ACC112 (cell line): ENCODE measurements at regions not wholly inside any gene's neighbourhood (a gene's known extent, or its start where the extent isn't known, plus 50 kb on each side); places are given as distances from the start of the nearest gene placed in this dataset.
A peak's percentile ranks its signal among the peaks of the same experiment; 100 is the strongest.

Experiments
- H2AFZ ChIP-seq: fragments of 200-600 bp; sonication (generic); one replicate; pipeline ENCODE4 v1.6.0; 2017; ENCODE audit warnings: antibody characterized with exemption, low read length; ENCODE audit not compliant: unreplicated experiment
- H3K27ac ChIP-seq: fragments of 200-600 bp; sonication (generic); 2 replicates; pipeline ENCODE4 v1.5.1; 2014; ENCODE audit warnings: low read depth, mild to moderate bottlenecking, antibody characterized with exemption, low read length, moderate library complexity
- H3K27me3 ChIP-seq: fragments of 200-600 bp; sonication (generic); 2 replicates; pipeline ENCODE4 v1.6.1; 2014; ENCODE audit warnings: mild to moderate bottlenecking, antibody characterized with exemption, low read length, moderate library complexity, mixed read lengths; ENCODE audit not compliant: insufficient read depth
- H3K36me3 ChIP-seq: fragments of 200-600 bp; sonication (generic); 2 replicates; pipeline ENCODE4 v1.6.1; 2016; ENCODE audit warnings: mild to moderate bottlenecking, antibody characterized with exemption, low read length, moderate library complexity, mixed read lengths; ENCODE audit not compliant: insufficient read depth
- H3K4me1 ChIP-seq: fragments of 200-600 bp; sonication (generic); one replicate; pipeline ENCODE4 v1.6.1; 2016; ENCODE audit warnings: low read length, mixed read lengths; ENCODE audit not compliant: insufficient read depth, unreplicated experiment, control insufficient read depth
- H3K4me3 ChIP-seq: fragments of 200-600 bp; sonication (generic); 2 replicates; pipeline ENCODE4 v1.5.1; 2014; ENCODE audit warnings: mild to moderate bottlenecking, low read depth, low read length
- H3K79me2 ChIP-seq: fragments of 200-600 bp; sonication (generic); one replicate; pipeline ENCODE4 v1.6.0; 2016; ENCODE audit warnings: low read length; ENCODE audit not compliant: control insufficient read depth, unreplicated experiment, insufficient read depth

DNA sequence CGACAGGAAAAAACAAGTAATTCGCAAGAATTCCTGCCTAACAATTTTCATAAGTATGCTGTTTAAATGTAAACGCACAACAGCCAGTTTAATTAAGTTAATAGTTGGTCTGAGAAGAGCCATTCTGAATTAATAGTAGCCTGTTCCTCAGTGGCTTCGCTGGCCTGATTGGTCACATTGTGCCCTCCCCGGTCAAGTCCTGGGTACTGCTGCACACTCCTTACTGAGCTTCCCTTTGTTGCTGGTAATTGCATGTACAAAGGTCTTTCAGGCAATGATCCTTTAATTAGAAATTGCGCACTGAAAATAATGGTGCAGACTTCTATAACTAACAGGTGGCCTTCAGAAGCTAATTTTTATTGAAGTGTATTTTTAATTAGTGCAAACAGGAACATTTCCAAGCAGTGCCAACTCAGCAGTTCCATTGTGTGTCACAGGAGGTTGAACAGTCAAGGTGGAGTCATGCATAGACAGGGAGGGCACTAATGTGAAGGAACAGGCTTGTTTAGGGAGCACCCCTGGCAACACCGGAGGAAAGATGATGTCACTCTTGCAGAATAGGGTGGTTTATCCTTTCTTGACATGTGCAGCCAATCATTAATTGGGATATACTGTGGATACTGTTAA, 92.6 kb upstream of the SLC22A23 start:
- H3K4me1 ChIP-seq: no peaks in the 10 kb centered on the region
- H2AFZ ChIP-seq: no peak overlapping the region

DNA sequence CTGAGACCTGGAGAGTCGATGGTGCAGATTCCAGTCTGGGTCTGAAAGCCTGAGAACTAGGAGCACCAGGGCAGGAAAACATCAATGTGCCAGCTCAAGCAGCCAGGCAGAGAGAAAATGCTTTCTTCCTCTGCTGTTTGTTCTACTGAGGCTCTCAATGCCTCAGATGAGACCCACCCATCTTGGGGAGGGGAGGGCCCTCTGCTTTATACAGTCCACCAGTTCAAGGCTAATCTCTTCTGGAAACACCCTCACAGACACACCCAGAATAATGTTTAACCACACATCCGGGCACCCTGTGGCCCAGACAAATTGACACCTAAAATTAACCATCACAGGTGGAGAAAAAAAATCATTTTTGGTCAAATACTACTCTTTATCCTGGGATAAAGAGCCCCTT, 89.3 kb upstream of the SLC22A23 start:
- Histone ChIP-seq H3K36me3 (no peaks in the 10 kb centered on the region), H3K79me2 (no peaks in the 10 kb centered on the region), H3K27ac (no peak overlapping the region), H3K27me3 (no peaks in the 10 kb centered on the region), H3K4me1 (no peaks in the 10 kb centered on the region), H3K4me3 (no peak overlapping the region), H2AFZ (no peak overlapping the region)

More for the DNA sequence above, 92.6 kb upstream of the SLC22A23 start:
- no peak overlapping the region for H3K4me3 ChIP-seq
- H3K27ac ChIP-seq: no peak overlapping the region
- H3K27me3 ChIP-seq: no peaks in the 10 kb centered on the region
- no peaks in the 10 kb centered on the region for H3K36me3 ChIP-seq
- no peaks in the 10 kb centered on the region for H3K79me2 ChIP-seq

GRCh38 chr6:3545156-3545555, 88.3 kb upstream of the SLC22A23 start:
- Histone ChIP-seq H2AFZ (no peak overlapping the region), H3K36me3 (no peaks in the 10 kb centered on the region), H3K79me2 (no peaks in the 10 kb centered on the region), H3K27ac (no peak overlapping the region), H3K4me3 (no peak overlapping the region), H3K4me1 (no peaks in the 10 kb centered on the region), H3K27me3 (no peaks in the 10 kb centered on the region)

DNA sequence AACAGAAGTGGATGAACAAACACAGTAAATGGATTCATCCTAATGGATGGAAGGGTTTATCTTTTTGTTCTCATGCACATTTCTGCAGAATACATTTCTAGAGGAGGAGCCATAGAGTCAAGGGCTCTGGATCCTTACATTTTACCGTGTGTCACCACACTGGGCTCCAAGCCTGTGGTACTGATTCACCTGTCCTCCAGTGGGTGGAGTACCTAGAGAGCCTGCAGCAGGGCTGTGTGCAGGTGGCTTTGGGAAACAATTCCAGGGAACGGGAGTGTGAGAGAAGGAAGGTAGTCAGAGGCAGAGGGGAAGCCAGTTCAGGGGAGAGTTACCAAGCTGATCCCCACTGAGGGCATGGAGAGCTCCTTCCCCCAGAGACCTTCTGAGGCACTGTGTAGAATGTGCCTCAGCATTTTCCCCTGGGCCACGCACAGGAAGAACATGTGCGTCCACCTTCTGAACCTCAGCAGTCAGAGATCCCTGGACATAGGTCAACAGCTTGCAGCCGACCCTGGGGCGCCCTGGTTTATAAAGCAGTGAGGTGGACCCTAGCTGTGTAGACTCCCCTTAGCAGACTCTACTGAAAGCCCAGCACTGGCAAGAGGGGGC, 85.3 kb upstream of the SLC22A23 start:
- no peak overlapping the region for H3K4me3 ChIP-seq
- no peak overlapping the region for H2AFZ ChIP-seq
- no peaks in the 10 kb centered on the region for H3K4me1 ChIP-seq
- H3K36me3 ChIP-seq: no peaks in the 10 kb centered on the region
- H3K79me2 ChIP-seq: no peaks in the 10 kb centered on the region
- no peaks in the 10 kb centered on the region for H3K27me3 ChIP-seq
- H3K27ac ChIP-seq: no peak overlapping the region

- no peaks in the 10 kb centered on the region for H3K27me3 ChIP-seq
- no peak overlapping the region for H3K27ac ChIP-seq
- H3K4me1 ChIP-seq: no peaks in the 10 kb centered on the region
- no peak overlapping the region for H2AFZ ChIP-seq
- no peaks in the 10 kb centered on the region for H3K79me2 ChIP-seq
- H3K36me3 ChIP-seq: no peaks in the 10 kb centered on the region
- no peak overlapping the region for H3K4me3 ChIP-seq
Measured at GRCh38 chr6:3541006-3541585, 84.2 kb upstream of the SLC22A23 start.

DNA sequence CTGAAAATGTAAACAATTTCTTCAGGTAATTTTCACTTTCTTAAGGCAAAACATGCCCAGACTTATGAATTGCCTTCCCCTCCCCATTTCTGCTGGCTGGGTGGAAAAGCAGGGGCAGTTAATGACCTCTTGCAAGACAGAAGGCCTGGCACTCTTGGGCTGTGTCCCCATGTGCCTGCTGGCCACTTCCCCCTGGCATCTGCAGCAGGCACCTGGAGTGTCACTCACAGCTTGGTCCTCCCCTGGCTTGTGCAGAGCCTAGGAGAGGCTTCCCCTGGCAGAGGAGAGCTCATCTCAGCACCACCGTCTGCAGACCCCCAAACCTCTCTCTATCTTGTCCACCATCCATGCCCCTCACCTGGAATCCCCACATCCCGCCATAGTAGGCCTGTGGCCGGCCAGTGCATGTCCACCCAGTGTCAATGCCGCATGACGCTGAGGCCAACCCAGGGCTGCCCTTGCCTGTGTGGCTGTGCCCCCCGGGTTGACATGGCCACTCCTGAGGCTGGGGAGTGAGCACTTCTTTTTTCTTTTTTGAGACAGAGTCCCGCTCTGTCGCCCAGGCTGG, 83.5 kb upstream of the SLC22A23 start:
- Histone ChIP-seq H3K79me2 (no peaks in the 10 kb centered on the region), H3K27me3 (no peaks in the 10 kb centered on the region), H2AFZ (no peak overlapping the region), H3K27ac (no peak overlapping the region), H3K36me3 (no peaks in the 10 kb centered on the region), H3K4me3 (no peak overlapping the region), H3K4me1 (no peaks in the 10 kb centered on the region)

DNA sequence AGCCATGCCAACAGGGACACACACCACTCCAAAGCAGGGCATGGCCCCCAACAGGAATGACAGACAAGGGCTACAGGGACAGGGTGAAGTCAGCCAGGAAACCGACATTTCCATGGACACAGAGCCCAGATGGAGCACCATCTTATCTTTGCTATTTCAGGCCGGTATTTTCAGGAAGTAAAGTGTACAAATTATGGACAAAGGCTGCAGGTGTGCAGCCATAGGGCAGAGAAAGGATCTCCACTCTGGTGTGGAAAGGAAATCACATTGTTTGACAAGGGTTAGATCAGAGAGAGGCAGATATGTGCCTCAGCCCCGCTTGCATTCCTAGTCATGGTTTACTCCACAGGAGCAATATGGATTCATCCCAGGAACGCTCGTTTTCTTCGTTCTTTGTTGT, 81.7 kb upstream of the SLC22A23 start:
- Histone ChIP-seq H3K27me3 (no peaks in the 10 kb centered on the region), H3K4me3 (no peak overlapping the region), H3K36me3 (no peaks in the 10 kb centered on the region), H3K4me1 (peaks cover 12% of the 10 kb centered on the region), H2AFZ (no peak overlapping the region), H3K79me2 (no peaks in the 10 kb centered on the region), H3K27ac (no peak overlapping the region)

- H3K4me3 ChIP-seq: no peak overlapping the region
- H3K27me3 ChIP-seq: no peaks in the 10 kb centered on the region
- no peaks in the 10 kb centered on the region for H3K79me2 ChIP-seq
- H3K4me1 ChIP-seq: peaks cover 12% of the 10 kb centered on the region
- no peak overlapping the region for H2AFZ ChIP-seq
- H3K27ac ChIP-seq: no peak overlapping the region
- no peaks in the 10 kb centered on the region for H3K36me3 ChIP-seq
Measured at GRCh38 chr6:3536901-3537300, 80.1 kb upstream of the SLC22A23 start.

- Histone ChIP-seq H2AFZ (no peak overlapping the region), H3K4me1 (peaks cover 12% of the 10 kb centered on the region), H3K4me3 (no peak overlapping the region), H3K27me3 (no peaks in the 10 kb centered on the region), H3K27ac (no peak overlapping the region), H3K36me3 (no peaks in the 10 kb centered on the region), H3K79me2 (no peaks in the 10 kb centered on the region)
Measured at GRCh38 chr6:3535776-3536435, 79.1 kb upstream of the SLC22A23 start.

- peaks cover 12% of the 10 kb centered on the region for H3K4me1 ChIP-seq
- H3K4me3 ChIP-seq: no peak overlapping the region
- H2AFZ ChIP-seq: no peak overlapping the region
- H3K79me2 ChIP-seq: no peaks in the 10 kb centered on the region
- H3K27ac ChIP-seq: peak overlapping the region; percentile 49
- no peaks in the 10 kb centered on the region for H3K36me3 ChIP-seq
- no peaks in the 10 kb centered on the region for H3K27me3 ChIP-seq
Measured at GRCh38 chr6:3535033-3535775, 78.4 kb upstream of the SLC22A23 start.
